CD4-positive, alpha-beta T cell (primary cell): ENCODE measurements at regions not wholly inside any gene's neighbourhood (a gene's known extent, or its start where the extent isn't known, plus 50 kb on each side); places are given as distances from the start of the nearest gene placed in this dataset.

Experiments
- ATAC-seq: fragments of 200-7000 bp; cut with Tn5 transposase; one replicate; pipeline ENCODE4 v1.10.0; 2022; ENCODE audit warnings: mild to moderate bottlenecking; ENCODE audit not compliant: poor library complexity
- CTCF ChIA-PET: fragments of 350-600 bp; sonication (Branson Sonifier 250); formaldehyde crosslinking; loops from one replicate; lab custom pipeline; 2021; ENCODE audit warnings: antibody characterized with exemption, inconsistent platforms; lab: Charles Lee
- POLR2A ChIA-PET: fragments of 350-600 bp; sonication (Branson Sonifier 250); formaldehyde crosslinking; loops from one replicate; lab custom pipeline; 2021; ENCODE audit warnings: antibody characterized with exemption, inconsistent platforms; lab: Charles Lee
- DNase-seq, 14 experiments: peaks; one replicate each; pipeline ENCODE4 v3.0.0-alpha.2; 2013 to 2020; ENCODE audit warnings: mixed read lengths in 2 of 14
- H3K27ac ChIP-seq, 2 donors: one replicate each; pipeline versions ENCODE4 v1.5.1 to v1.7.0; 2013; ENCODE audit warnings: low read length in 2 of 2, low read depth in 1 of 2, mild to moderate bottlenecking in 1 of 2
- H3K27me3 ChIP-seq, 2 experiments: 1 replicate in 1 of 2; 2 replicates in 1 of 2; pipeline versions ENCODE4 v1.6.1 to v1.7.0; 2013; ENCODE audit warnings: low read length in 2 of 2, control low read depth in 1 of 2, mild to moderate bottlenecking in 1 of 2, moderate library complexity in 1 of 2; ENCODE audit not compliant: insufficient read depth in 2 of 2, control insufficient read depth in 1 of 2
- H3K36me3 ChIP-seq: one replicate; pipeline ENCODE4 v1.6.1; 2013; ENCODE audit warnings: low read length, control low read depth; ENCODE audit not compliant: insufficient read depth
- H3K4me1 ChIP-seq: one replicate; pipeline ENCODE4 v1.6.1; 2013; ENCODE audit warnings: low read length, control low read depth; ENCODE audit not compliant: insufficient read depth
- H3K4me3 ChIP-seq: one replicate; pipeline ENCODE4 v1.5.1; 2013; ENCODE audit warnings: mild to moderate bottlenecking, low read length, moderate library complexity
- H3K9me3 ChIP-seq, 2 experiments: 1 replicate in 1 of 2; 2 replicates in 1 of 2; pipeline versions ENCODE4 v1.6.1 to v1.7.0; 2013; ENCODE audit warnings: low read length in 2 of 2, mild to moderate bottlenecking in 2 of 2, control low read depth in 1 of 2, moderate library complexity in 1 of 2; ENCODE audit not compliant: control insufficient read depth in 1 of 2, insufficient read depth in 1 of 2
- H3K27ac Mint-ChIP-seq: one replicate; pipeline ENCODE4 v1.8.0; 2020; ENCODE audit warnings: mixed read lengths
- H3K27me3 Mint-ChIP-seq: one replicate; pipeline ENCODE4 v1.8.0; 2021; ENCODE audit warnings: mixed read lengths
- H3K36me3 Mint-ChIP-seq: one replicate; pipeline ENCODE4 v1.8.0; 2021; ENCODE audit warnings: low read depth, mixed read lengths
- H3K4me1 Mint-ChIP-seq: one replicate; pipeline ENCODE4 v1.8.0; 2021; ENCODE audit warnings: low read depth, mixed read lengths
- H3K4me3 Mint-ChIP-seq: one replicate; pipeline ENCODE4 v1.8.0; 2020; ENCODE audit warnings: mild to moderate bottlenecking, mixed read lengths
- H3K9me3 Mint-ChIP-seq: one replicate; pipeline ENCODE4 v1.8.0; 2020; ENCODE audit warnings: mixed read lengths
- CTCF ChIP-seq: fragments of 200-600 bp; IDR thresholded peaks from one replicate; pipeline ENCODE4 v1.8.0; 2022; ENCODE audit warnings: antibody characterized with exemption, mild to moderate bottlenecking
- intact Hi-C, 2 experiments: fragments of 100-400 bp; cut with DNase I in 1 of 2; cut with micrococcal nuclease in 1 of 2; formaldehyde crosslinking; loops; one replicate each; pipeline versions ENCODE4 v1.15.1 to v1.9.0; 2023 to 2025; cut with DNase I, micrococcal nuclease

DNA sequence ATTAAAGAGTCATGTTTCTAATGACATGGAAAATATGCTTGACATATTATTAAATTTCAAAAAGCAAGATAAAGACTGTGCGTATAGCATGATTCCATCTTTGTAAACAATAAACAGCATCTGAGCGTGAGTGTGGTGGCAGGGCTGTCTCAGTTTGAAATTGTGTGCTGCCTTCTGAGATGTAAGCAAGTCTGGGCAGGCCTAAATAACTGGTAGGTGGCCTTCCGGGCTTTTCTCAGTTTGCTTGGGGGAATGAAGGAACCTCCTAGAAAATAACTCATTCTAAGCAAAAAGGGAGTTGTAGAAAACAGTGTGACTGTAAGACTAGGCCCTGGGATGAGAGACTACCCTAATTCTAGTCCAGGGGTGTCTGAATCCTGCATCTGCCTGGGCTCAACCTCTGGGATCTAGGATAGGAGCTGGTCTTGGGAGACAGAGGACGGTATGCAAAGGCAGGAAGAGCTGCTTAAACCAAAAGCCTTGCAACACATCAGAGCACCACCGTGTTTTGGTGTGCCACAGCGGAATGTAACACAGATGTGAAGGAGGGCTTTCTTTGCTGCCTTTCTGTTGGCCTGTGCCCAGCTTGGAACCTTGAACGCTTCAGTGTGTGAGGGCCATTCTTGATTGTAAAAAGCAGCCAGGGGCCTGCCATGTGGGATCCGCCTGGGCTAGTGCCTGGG, 63.5 kb upstream of the L3MBTL3 start:
- no peaks in the 10 kb centered on the region for H3K4me1 Mint-ChIP-seq
- ChIA-PET CTCF (interaction anchor here (1.7 kb wide), 1 partner anchor 35 kb away, joined by 4 read pairs; no protein-coding TSS in a partner anchor), POLR2A (no interaction called here)
- H3K4me1 ChIP-seq: no peaks in the 10 kb centered on the region
- no peak overlapping the region for H3K27ac ChIP-seq
- no peaks in the 10 kb centered on the region for H3K9me3 Mint-ChIP-seq
- no peaks in the 10 kb centered on the region for H3K36me3 Mint-ChIP-seq
- H3K27ac Mint-ChIP-seq: no peak overlapping the region
- DNase-seq (no peak), ATAC-seq (no peak)
- no peak overlapping the region for H3K4me3 ChIP-seq
- peaks cover 0 to 11% of the 10 kb centered on the region in 2 experiments for H3K9me3 ChIP-seq
- no peak overlapping the region for H3K4me3 Mint-ChIP-seq
- no peak for TF ChIP-seq CTCF
- H3K27me3 ChIP-seq: no peaks in the 10 kb centered on the region
- peaks cover 4% of the 10 kb centered on the region for H3K27me3 Mint-ChIP-seq
- intact Hi-C loops: no loop called here
- H3K36me3 ChIP-seq: no peaks in the 10 kb centered on the region

DNA sequence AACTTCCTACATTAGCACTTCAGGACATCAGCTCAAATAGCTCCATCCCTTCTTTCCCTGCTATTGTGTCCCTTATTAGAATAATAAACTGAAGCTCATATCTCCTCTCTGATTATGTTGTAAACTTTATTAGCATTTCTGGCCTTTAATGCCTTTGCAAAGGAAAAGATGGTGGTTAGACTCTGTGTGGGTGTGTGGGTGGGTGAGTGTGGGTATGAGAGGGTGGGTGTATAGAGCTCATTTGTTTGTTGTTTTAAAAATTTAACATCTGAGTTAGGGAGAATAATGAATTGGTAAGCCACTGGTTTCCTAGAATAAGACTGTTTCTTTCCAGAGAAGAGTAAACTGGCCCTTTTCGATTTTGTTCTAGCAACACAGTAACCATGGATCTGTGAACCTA, 70.6 kb upstream of the L3MBTL3 start:
- H3K9me3 Mint-ChIP-seq: no peaks in the 10 kb centered on the region
- intact Hi-C loops: no loop called here
- H3K4me1 ChIP-seq: no peaks in the 10 kb centered on the region
- H3K9me3 ChIP-seq: no peaks in the 10 kb centered on the region
- no peak overlapping the region for H3K4me3 ChIP-seq
- H3K36me3 Mint-ChIP-seq: no peaks in the 10 kb centered on the region
- ChIA-PET CTCF (interaction anchor here (0.6 to 0.8 kb wide), 2 partner anchors 53 to 1355 kb away, joined by 3 read pairs; no protein-coding TSS in a partner anchor), POLR2A (no interaction called here)
- TF ChIP-seq CTCF: no peak
- no peak for DNase-seq
- no peak for ATAC-seq
- H3K27me3 Mint-ChIP-seq: peaks cover 4% of the 10 kb centered on the region
- no peak overlapping the region for H3K4me3 Mint-ChIP-seq
- H3K27me3 ChIP-seq: no peaks in the 10 kb centered on the region
- no peaks in the 10 kb centered on the region for H3K36me3 ChIP-seq
- H3K27ac Mint-ChIP-seq: no peak overlapping the region
- H3K4me1 Mint-ChIP-seq: no peaks in the 10 kb centered on the region
- H3K27ac ChIP-seq: no peak overlapping the region

GRCh38 chr6:129946439-129947140, 71.8 kb upstream of the L3MBTL3 start:
- Histone ChIP-seq H3K36me3 (no peaks in the 10 kb centered on the region), H3K4me3 (no peak overlapping the region), H3K27me3 (peaks cover 0 to 2% of the 10 kb centered on the region in 2 experiments), H3K4me1 (no peaks in the 10 kb centered on the region), H3K9me3 (no peaks in the 10 kb centered on the region), H3K27ac (no peak overlapping the region)
- Mint-ChIP-seq H3K27me3 (no peaks in the 10 kb centered on the region), H3K36me3 (no peaks in the 10 kb centered on the region), H3K4me3 (no peak overlapping the region), H3K9me3 (no peaks in the 10 kb centered on the region), H3K27ac (no peak overlapping the region), H3K4me1 (no peaks in the 10 kb centered on the region)
- intact Hi-C loops: no loop called here
- no peak for TF ChIP-seq CTCF
- no peak for DNase-seq
- ChIA-PET POLR2A (no interaction called here), CTCF (no interaction called here)
- no peak for ATAC-seq
